Posterior cingulate gyrus (tissue), 11 donors: ENCODE measurements at regions not wholly inside any gene's neighbourhood (a gene's known extent, or its start where the extent isn't known, plus 50 kb on each side); places are given as distances from the start of the nearest gene placed in this dataset.

Experiments
- DNase-seq, 10 donors: peaks; one replicate each; pipeline versions ENCODE4 v3.0.0 to v3.0.0-alpha.2; 2020 to 2021; ENCODE audit warnings: mixed read lengths in 3 of 10
- intact Hi-C: fragments of 100-400 bp; cut with DNase I; formaldehyde crosslinking; loops from one replicate; pipeline ENCODE4 v1.15.1; 2023

- intact Hi-C loops, result no loop called here
- DNase-seq, result peak in 2 of 10 donors; percentile 64 to 71
These were observed 1613.8 kb upstream of the IGFBP7 start for GRCh38 chr4:58723954-58724353.

- no peak for DNase-seq
- intact Hi-C loops, result no loop called here
These were observed 1600.9 kb upstream of the IGFBP7 start for GRCh38 chr4:58711039-58711438.

GRCh38 chr4:58688568-58688967 lies 1578.4 kb upstream of the IGFBP7 start:
- DNase-seq, result no peak
- intact Hi-C loops, result no loop called here

GRCh38 chr4:58679886-58680285 lies 1569.7 kb upstream of the IGFBP7 start:
- no peak for DNase-seq
- intact Hi-C loops, result no loop called here

- intact Hi-C loops, result no loop called here
These were observed 1568.9 kb upstream of the IGFBP7 start for GRCh38 chr4:58679051-58679450.

GRCh38 chr4:58669783-58670182 lies 1559.6 kb upstream of the IGFBP7 start:
- intact Hi-C loops, result no loop called here
- DNase-seq, result no peak

More at GRCh38 chr4:58679051-58679450, 1568.9 kb upstream of the IGFBP7 start:
- DNase-seq, result no peak

GRCh38 chr4:58665649-58666048 lies 1555.5 kb upstream of the IGFBP7 start:
- intact Hi-C loops, result no loop called here
- DNase-seq, result no peak

GRCh38 chr4:58658701-58659100 lies 1548.5 kb upstream of the IGFBP7 start:
- intact Hi-C loops, result no loop called here
- DNase-seq, result no peak

- intact Hi-C loops, result no loop called here
- no peak for DNase-seq
These were observed 1543.1 kb upstream of the IGFBP7 start for GRCh38 chr4:58653251-58653650.

GRCh38 chr4:58649226-58649625 lies 1539.0 kb upstream of the IGFBP7 start:
- no peak for DNase-seq
- intact Hi-C loops, result no loop called here

- intact Hi-C loops, result no loop called here
- no peak for DNase-seq
These were observed 1535.9 kb upstream of the IGFBP7 start for GRCh38 chr4:58646126-58646525.

GRCh38 chr4:58644549-58644948 lies 1534.4 kb upstream of the IGFBP7 start:
- intact Hi-C loops, result no loop called here
- no peak for DNase-seq

GRCh38 chr4:58636381-58636780 lies 1526.2 kb upstream of the IGFBP7 start:
- no peak for DNase-seq
- intact Hi-C loops, result no loop called here

- intact Hi-C loops, result no loop called here
- DNase-seq, result no peak
These were observed 1507.0 kb upstream of the IGFBP7 start for GRCh38 chr4:58617226-58617625.

GRCh38 chr4:58611012-58611411 lies 1500.8 kb upstream of the IGFBP7 start:
- DNase-seq, result no peak
- intact Hi-C loops, result no loop called here

- no peak for DNase-seq
- intact Hi-C loops, result no loop called here
These were observed 1496.1 kb upstream of the IGFBP7 start for GRCh38 chr4:58606303-58606702.

GRCh38 chr4:58603951-58604350 lies 1493.8 kb upstream of the IGFBP7 start:
- DNase-seq, result no peak
- intact Hi-C loops, result no loop called here

- intact Hi-C loops, result no loop called here
- DNase-seq, result no peak
These were observed 1492.7 kb upstream of the IGFBP7 start for GRCh38 chr4:58602731-58603359.

GRCh38 chr4:58602022-58602421 lies 1491.8 kb upstream of the IGFBP7 start:
- intact Hi-C loops, result no loop called here
- DNase-seq, result no peak

GRCh38 chr4:58600290-58600689 lies 1490.1 kb upstream of the IGFBP7 start:
- DNase-seq, result no peak
- intact Hi-C loops, result no loop called here

- no peak for DNase-seq
- intact Hi-C loops, result no loop called here
These were observed 1480.5 kb upstream of the IGFBP7 start for GRCh38 chr4:58590722-58591121.

- intact Hi-C loops, result no loop called here
- DNase-seq, result no peak
These were observed 1477.7 kb upstream of the IGFBP7 start for GRCh38 chr4:58587856-58588255.

- no peak for DNase-seq
- intact Hi-C loops, result no loop called here
These were observed 1456.1 kb upstream of the IGFBP7 start for GRCh38 chr4:58566260-58566659.
